NB4 (cell line): ENCODE measurements at regions not wholly inside any gene's neighbourhood (a gene's known extent, or its start where the extent isn't known, plus 50 kb on each side); places are given as distances from the start of the nearest gene placed in this dataset.

Experiments used
- DNase-seq: peaks from one replicate; pipeline ENCODE4 v3.0.0; 2010; ENCODE audit warnings: low read depth
- H3K4me3 ChIP-seq: one replicate; pipeline ENCODE4 v1.5.1; 2011; ENCODE audit warnings: mild to moderate bottlenecking, low read depth, low read length, moderate library complexity
- CTCF ChIP-seq: IDR thresholded peaks from one replicate; pipeline ENCODE4 v1.5.1; 2012; ENCODE audit warnings: low read depth, low read length
- MAX ChIP-seq: IDR thresholded peaks from 2 replicates; pipeline ENCODE4 v1.6.1; 2011; ENCODE audit warnings: low read depth, low read length
- MYC ChIP-seq: IDR thresholded peaks from 2 replicates; pipeline ENCODE4 v1.6.1; 2011; ENCODE audit warnings: low read depth, low read length
- POLR2A ChIP-seq: IDR thresholded peaks from 2 replicates; pipeline ENCODE4 v1.6.1; 2011; ENCODE audit warnings: mild to moderate bottlenecking; ENCODE audit not compliant: insufficient read length; ENCODE audit errors: extremely low read depth

GRCh38 chr9:16030528-16031185, 477.8 kb downstream of the CCDC171 start:
- TF ChIP-seq MYC (peak; percentile 86), CTCF (no peak), MAX (peak; percentile 91)
- DNase-seq: peak; percentile 96

GRCh38 chr9:16031486-16031885, 478.6 kb downstream of the CCDC171 start:
- TF ChIP-seq POLR2A (no peak), MYC (no peak)
- H3K4me3 ChIP-seq: no peak overlapping the region
- no peak for DNase-seq

More at GRCh38 chr9:16030528-16031185, 477.8 kb downstream of the CCDC171 start:
- H3K4me3 ChIP-seq: no peak overlapping the region

- H3K4me3 ChIP-seq: no peak overlapping the region
- TF ChIP-seq MYC: no peak
- no peak for TF ChIP-seq POLR2A
- TF ChIP-seq CTCF: no peak
- no peak for TF ChIP-seq MAX
Observed at GRCh38 chr9:16031971-16032370, 479.1 kb downstream of the CCDC171 start.

GRCh38 chr9:16032799-16033198, 480.0 kb downstream of the CCDC171 start:
- no peak for TF ChIP-seq MYC
- TF ChIP-seq CTCF: peak; percentile 10
- no peak for DNase-seq
- no peak overlapping the region for H3K4me3 ChIP-seq

More at GRCh38 chr9:16031971-16032370, 479.1 kb downstream of the CCDC171 start:
- no peak for DNase-seq

GRCh38 chr9:16033253-16033652, 480.4 kb downstream of the CCDC171 start:
- no peak overlapping the region for H3K4me3 ChIP-seq
- TF ChIP-seq POLR2A (no peak), CTCF (no peak), MYC (no peak), MAX (no peak)
- no peak for DNase-seq

- DNase-seq: no peak
- TF ChIP-seq MAX: no peak
- no peak for TF ChIP-seq MYC
- TF ChIP-seq CTCF: no peak
- TF ChIP-seq POLR2A: no peak
- no peak overlapping the region for H3K4me3 ChIP-seq
Observed at GRCh38 chr9:16033921-16034691, 481.3 kb downstream of the CCDC171 start.
